ENCODE measurements at regions not wholly inside any gene's neighbourhood (a gene's known extent, or its start where the extent isn't known, plus 50 kb on each side); places are given as distances from the start of the nearest gene placed in this dataset.

- TF ChIP-seq ZFX (IDR thresholded peaks at IDR 0.05), result no peak
- TF ChIP-seq CTCF (conservative IDR thresholded peaks at IDR 0.05), result no peak
- no peak overlapping the region for H3K27ac ChIP-seq
Observed at GRCh38 chr11:133753150-133753549, 92.2 kb downstream of the SPATA19 start.

- TF ChIP-seq CTCF (conservative IDR thresholded peaks at IDR 0.05) (no peak), ZFX (IDR thresholded peaks at IDR 0.05) (no peak)
Observed at GRCh38 chr11:133749841-133750240, 95.5 kb downstream of the SPATA19 start.

GRCh38 chr11:133747409-133747808 is 97.9 kb downstream of the SPATA19 start:
- TF ChIP-seq ZFX (IDR thresholded peaks at IDR 0.05) (no peak), CTCF (conservative IDR thresholded peaks at IDR 0.05) (no peak)

More at GRCh38 chr11:133749841-133750240, 95.5 kb downstream of the SPATA19 start:
- no peak overlapping the region for H3K27ac ChIP-seq

GRCh38 chr11:133746663-133747306 is 98.5 kb downstream of the SPATA19 start:
- H3K27ac ChIP-seq, result no peak overlapping the region
- TF ChIP-seq CTCF (conservative IDR thresholded peaks at IDR 0.05) (no peak), ZFX (IDR thresholded peaks at IDR 0.05) (no peak)

More at GRCh38 chr11:133747409-133747808, 97.9 kb downstream of the SPATA19 start:
- H3K27ac ChIP-seq, result no peak overlapping the region

- H3K27ac ChIP-seq, result no peak overlapping the region
- no peak for TF ChIP-seq CTCF (conservative IDR thresholded peaks at IDR 0.05)
- no peak for TF ChIP-seq ZFX (IDR thresholded peaks at IDR 0.05)
Observed at GRCh38 chr11:133745791-133746190, 99.5 kb downstream of the SPATA19 start.

GRCh38 chr11:133742353-133742752 is 103.0 kb downstream of the SPATA19 start:
- TF ChIP-seq CTCF (conservative IDR thresholded peaks at IDR 0.05) (no peak), ZFX (IDR thresholded peaks at IDR 0.05) (no peak)
- no peak overlapping the region for H3K27ac ChIP-seq

- TF ChIP-seq ZFX (IDR thresholded peaks at IDR 0.05) (no peak), CTCF (conservative IDR thresholded peaks at IDR 0.05) (no peak)
- H3K27ac ChIP-seq, result no peak overlapping the region
Observed at GRCh38 chr11:133740963-133741362, 104.3 kb downstream of the SPATA19 start.

Measured in C4-2B (cell line).